ENCODE measurements at regions not wholly inside any gene's neighbourhood (a gene's known extent, or its start where the extent isn't known, plus 50 kb on each side); places are given as distances from the start of the nearest gene placed in this dataset.

DNA sequence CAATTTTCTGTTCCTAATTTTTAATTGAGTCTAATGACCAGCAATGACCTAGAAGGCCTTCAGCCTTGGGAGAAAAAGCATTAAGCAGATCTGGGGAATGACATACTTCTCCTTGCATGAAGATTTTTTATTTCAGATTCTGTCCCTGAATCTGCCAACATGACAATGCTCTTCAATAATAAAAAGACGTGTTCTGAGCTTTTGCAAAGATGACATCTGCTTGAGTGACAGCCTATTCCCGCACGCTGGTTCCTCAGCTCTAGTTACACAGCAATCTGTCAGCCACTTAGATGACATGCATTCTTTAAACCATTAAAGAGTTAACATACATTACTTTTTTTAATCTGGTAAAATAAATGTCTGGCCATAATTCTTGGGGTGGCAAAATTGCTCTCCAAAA lies 129.3 kb upstream of the CDH6 start:
- Mint-ChIP-seq H3K36me3 (ENCODE audit: low read depth) (no peaks in the 10 kb centered on the region), H3K4me1 (no peaks in the 10 kb centered on the region), H3K4me3 (no peak overlapping the region), H3K27me3 (no peaks in the 10 kb centered on the region), H3K9me3 (ENCODE audit: low read depth) (peaks cover 3% of the 10 kb centered on the region), H3K27ac (no peak overlapping the region)
- POLR2A ChIA-PET: no interaction called here
- DNase-seq: no peak
- no peak for ATAC-seq
- CTCF ChIA-PET: interaction anchor here (0.5 kb wide), 1 partner anchor 1225 kb away, joined by 3 read pairs; no protein-coding TSS in a partner anchor
- intact Hi-C loops (cut with DNase I, micrococcal nuclease): no loop called here

DNA sequence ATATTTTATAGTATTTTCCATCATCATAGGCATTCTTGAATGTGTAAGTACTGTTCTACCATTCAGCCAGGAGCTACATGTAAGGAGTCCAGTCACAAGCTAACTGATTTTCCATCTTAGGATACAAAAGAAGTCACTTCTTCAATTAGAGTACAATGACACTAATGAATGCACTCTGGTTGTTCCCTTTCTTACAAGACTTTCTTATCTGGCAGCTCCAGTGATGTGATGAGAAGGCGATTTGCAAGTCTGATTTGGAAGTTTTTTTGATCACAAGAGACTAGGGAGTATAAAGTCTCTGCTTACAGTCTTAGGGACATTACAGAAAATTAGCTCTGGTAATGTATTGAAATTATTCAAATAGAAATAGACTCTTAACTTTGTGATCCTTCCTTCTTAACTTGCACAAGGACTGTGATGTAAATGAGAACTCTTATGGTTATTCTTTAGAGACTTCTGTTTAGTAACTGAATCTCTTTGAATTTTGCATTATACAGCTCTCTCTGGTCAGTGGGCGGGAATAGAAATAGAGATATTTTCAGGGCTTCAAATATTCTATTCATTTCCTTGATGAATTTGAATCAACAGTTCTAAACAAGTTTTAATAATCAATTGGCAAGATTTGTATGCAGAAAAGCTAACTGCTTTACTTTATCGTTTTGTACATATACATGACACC lies 130.4 kb upstream of the CDH6 start:
- Mint-ChIP-seq H3K27me3 (no peaks in the 10 kb centered on the region), H3K36me3 (ENCODE audit: low read depth) (no peaks in the 10 kb centered on the region), H3K9me3 (ENCODE audit: low read depth) (peaks cover 5% of the 10 kb centered on the region), H3K4me1 (no peaks in the 10 kb centered on the region), H3K27ac (no peak overlapping the region), H3K4me3 (no peak overlapping the region)
- intact Hi-C loops (cut with DNase I, micrococcal nuclease): no loop called here
- ATAC-seq: no peak
- no peak for DNase-seq
- CTCF ChIA-PET: no interaction called here
- POLR2A ChIA-PET: no interaction called here

DNA sequence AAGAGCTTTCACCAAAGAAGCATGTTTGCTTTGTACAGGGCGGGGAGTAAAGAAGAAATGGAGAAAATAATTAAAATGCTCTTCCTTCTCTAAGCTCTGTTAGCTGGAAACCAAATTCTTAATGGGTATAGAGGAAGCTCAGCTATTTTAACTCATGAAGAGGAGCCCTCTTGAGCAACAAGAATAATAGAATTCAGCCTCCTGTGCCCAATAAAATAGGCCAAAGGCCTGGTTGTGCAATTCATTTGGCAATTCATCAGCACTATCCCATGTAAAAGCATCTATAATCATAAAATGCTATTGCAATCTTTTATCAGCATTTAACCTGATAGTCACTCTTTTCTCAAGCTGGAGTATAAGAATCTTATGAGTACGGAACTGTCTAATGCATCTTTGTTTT lies 133.6 kb upstream of the CDH6 start:
- H3K36me3 Mint-ChIP-seq (ENCODE audit: low read depth): no peaks in the 10 kb centered on the region
- ChIA-PET POLR2A (no interaction called here), CTCF (interaction anchor here (0.6 kb wide), 1 partner anchor 82 kb away, joined by 3 read pairs; no protein-coding TSS in a partner anchor)
- intact Hi-C loops (cut with DNase I, micrococcal nuclease): no loop called here
- ATAC-seq (no peak), DNase-seq (no peak)
- H3K27me3 Mint-ChIP-seq: no peaks in the 10 kb centered on the region
- no peak overlapping the region for H3K4me3 Mint-ChIP-seq
- no peaks in the 10 kb centered on the region for H3K4me1 Mint-ChIP-seq
- peaks cover 5% of the 10 kb centered on the region for H3K9me3 Mint-ChIP-seq (ENCODE audit: low read depth)
- H3K27ac Mint-ChIP-seq: no peak overlapping the region

DNA sequence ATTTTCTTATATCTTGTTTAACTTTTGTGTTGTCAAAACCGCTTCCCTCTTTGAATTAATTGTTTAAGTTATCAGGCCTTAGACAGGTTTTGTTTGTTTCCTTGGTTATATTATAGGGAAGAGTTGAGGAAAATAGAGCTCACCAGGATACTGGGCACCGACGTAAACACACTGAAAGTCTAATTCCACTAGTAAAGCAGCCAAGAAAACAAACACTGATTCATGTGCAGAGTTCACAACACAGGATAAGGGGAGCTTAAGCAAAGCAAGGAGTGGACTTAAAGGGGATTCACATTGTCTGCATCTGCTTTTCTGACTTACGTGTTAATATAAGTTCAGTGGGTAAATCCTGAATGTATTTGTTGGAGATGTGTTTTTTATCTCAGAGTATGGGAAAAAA lies 139.0 kb upstream of the CDH6 start:
- POLR2A ChIA-PET: no interaction called here
- DNase-seq: no peak
- intact Hi-C loops (cut with DNase I, micrococcal nuclease): no loop called here
- Mint-ChIP-seq H3K36me3 (ENCODE audit: low read depth) (no peaks in the 10 kb centered on the region), H3K4me3 (no peak overlapping the region), H3K9me3 (ENCODE audit: low read depth) (peaks cover 7% of the 10 kb centered on the region), H3K27ac (no peak overlapping the region), H3K4me1 (no peaks in the 10 kb centered on the region), H3K27me3 (no peaks in the 10 kb centered on the region)
- ATAC-seq: no peak
- CTCF ChIA-PET: no interaction called here

DNA sequence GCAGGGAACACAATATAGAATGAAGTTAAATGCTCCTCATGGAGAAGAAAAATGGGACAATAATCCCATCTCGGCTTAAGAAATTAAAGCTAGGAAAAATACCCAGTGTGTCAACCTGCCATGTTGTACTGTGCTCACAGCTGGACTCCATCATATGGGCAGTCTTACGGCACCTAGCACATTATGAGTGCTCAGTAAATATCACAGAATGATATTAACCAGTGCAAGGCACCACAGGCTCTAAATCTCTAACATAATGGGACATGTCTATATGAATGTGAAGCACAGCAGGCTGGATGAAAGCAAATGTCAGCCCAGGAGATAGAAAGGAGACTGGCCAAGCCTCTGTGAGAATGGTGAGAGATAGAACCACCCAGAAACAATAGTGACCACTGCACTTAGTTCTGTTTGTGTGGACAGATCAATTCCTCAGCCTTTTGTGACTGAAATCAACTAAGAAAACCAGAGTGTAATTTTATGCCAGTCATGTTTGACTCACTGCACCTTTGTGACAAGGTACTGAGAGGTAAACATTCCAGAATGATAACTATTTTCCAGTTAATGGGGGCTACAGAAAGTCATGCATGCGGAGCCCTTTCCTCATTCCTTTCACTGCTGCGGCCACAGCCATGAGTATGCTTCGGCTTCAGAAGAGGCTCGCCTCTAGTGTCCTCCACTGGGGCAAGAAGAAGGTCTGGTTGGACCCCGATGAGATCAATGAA lies 140.4 kb upstream of the CDH6 start:
- ChIA-PET POLR2A (no interaction called here), CTCF (no interaction called here)
- Mint-ChIP-seq H3K4me1 (no peaks in the 10 kb centered on the region), H3K9me3 (ENCODE audit: low read depth) (peaks cover 2% of the 10 kb centered on the region), H3K4me3 (no peak overlapping the region), H3K36me3 (ENCODE audit: low read depth) (no peaks in the 10 kb centered on the region), H3K27ac (no peak overlapping the region), H3K27me3 (no peaks in the 10 kb centered on the region)
- DNase-seq (no peak), ATAC-seq (no peak)
- intact Hi-C loops (cut with DNase I, micrococcal nuclease): no loop called here

DNA sequence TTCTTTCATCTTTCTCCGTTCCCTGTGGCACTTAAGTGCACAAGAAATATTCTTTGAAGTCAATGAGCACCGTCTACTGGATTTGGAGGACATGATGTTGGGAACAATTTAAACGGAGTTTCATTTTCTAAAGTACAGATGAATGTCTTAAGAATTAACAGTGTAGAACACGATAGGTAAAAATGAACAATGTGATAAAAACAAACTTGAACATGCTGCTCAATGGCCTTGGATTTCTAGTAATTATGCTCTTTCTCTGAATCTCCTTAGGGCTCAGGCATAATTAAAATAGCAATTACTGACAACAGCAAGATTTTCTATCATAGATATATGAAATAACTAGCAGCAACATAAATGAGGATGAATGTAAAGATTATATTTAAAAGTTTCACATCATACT lies 142.2 kb upstream of the CDH6 start:
- no peak overlapping the region for H3K4me3 Mint-ChIP-seq
- DNase-seq (no peak), ATAC-seq (no peak)
- H3K36me3 Mint-ChIP-seq (ENCODE audit: low read depth): no peaks in the 10 kb centered on the region
- H3K4me1 Mint-ChIP-seq: no peaks in the 10 kb centered on the region
- no peaks in the 10 kb centered on the region for H3K27me3 Mint-ChIP-seq
- no peak overlapping the region for H3K27ac Mint-ChIP-seq
- ChIA-PET CTCF (no interaction called here), POLR2A (no interaction called here)
- intact Hi-C loops (cut with DNase I, micrococcal nuclease): no loop called here
- peaks cover 2% of the 10 kb centered on the region for H3K9me3 Mint-ChIP-seq (ENCODE audit: low read depth)

DNA sequence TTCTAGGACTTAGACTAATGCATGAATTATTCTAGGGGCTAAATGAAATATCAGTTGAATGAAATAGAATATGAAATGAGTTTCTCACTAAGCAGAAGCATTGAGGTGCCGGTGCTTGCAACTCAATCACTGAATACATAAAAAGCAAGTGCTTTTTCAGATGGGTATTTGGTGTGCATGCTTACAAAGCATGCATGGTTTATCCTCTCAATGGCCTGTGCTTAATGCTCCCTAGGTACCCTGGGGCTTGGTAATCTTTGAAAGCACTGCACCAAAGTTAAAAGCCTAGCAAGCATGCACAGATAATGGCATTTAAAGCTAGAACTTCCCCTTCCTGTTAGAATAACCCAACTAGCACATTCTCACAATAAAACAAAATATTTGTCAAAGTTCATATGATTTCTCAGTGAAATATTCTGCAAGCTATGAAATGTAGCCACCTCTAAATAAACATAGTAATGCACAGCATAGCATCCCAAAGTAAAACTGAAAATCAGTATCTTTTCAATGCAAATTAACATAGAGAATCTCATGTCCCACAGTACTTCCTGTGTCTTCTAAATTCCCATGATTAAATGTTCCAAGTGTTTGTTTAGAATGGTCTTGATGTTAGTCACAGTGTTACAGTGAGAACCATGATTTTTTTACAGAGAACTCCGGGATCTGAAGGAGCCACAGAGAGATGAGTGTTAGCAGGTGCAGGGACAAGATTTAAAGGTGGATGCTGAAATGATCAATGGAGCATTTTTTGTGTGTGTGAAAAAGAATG lies 143.4 kb upstream of the CDH6 start:
- POLR2A ChIA-PET: no interaction called here
- Mint-ChIP-seq H3K36me3 (ENCODE audit: low read depth) (no peaks in the 10 kb centered on the region), H3K4me3 (no peak overlapping the region), H3K9me3 (ENCODE audit: low read depth) (peaks cover 2% of the 10 kb centered on the region), H3K27me3 (no peaks in the 10 kb centered on the region), H3K4me1 (no peaks in the 10 kb centered on the region), H3K27ac (no peak overlapping the region)
- ATAC-seq (no peak), DNase-seq (no peak)
- CTCF ChIA-PET: no interaction called here
- intact Hi-C loops (cut with DNase I, micrococcal nuclease): no loop called here

DNA sequence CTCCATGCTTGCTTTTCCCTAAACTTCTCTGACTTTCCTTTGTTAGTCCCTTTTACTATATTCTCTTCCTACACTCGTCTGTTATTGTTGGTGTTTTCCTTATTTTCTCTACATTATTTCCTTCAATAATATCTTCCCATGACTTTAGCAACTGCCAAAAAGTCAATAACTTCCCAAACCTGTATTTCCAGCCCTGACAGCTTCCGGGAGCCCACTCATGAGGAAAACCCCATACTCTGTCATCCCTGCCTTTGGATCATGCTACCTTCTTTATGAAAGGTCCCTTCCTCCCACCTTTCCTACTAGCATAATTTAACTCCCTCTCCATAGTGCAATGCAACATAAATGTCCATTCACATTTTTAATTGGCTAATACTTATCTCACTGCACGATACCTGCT lies 144.0 kb upstream of the CDH6 start:
- no peaks in the 10 kb centered on the region for H3K36me3 Mint-ChIP-seq (ENCODE audit: low read depth)
- no peaks in the 10 kb centered on the region for H3K27me3 Mint-ChIP-seq
- H3K4me3 Mint-ChIP-seq: no peak overlapping the region
- no peak overlapping the region for H3K27ac Mint-ChIP-seq
- intact Hi-C loops (cut with DNase I, micrococcal nuclease): no loop called here
- no peak for DNase-seq
- H3K9me3 Mint-ChIP-seq (ENCODE audit: low read depth): peaks cover 2% of the 10 kb centered on the region
- no peak for ATAC-seq
- ChIA-PET POLR2A (no interaction called here), CTCF (no interaction called here)
- H3K4me1 Mint-ChIP-seq: no peaks in the 10 kb centered on the region

DNA sequence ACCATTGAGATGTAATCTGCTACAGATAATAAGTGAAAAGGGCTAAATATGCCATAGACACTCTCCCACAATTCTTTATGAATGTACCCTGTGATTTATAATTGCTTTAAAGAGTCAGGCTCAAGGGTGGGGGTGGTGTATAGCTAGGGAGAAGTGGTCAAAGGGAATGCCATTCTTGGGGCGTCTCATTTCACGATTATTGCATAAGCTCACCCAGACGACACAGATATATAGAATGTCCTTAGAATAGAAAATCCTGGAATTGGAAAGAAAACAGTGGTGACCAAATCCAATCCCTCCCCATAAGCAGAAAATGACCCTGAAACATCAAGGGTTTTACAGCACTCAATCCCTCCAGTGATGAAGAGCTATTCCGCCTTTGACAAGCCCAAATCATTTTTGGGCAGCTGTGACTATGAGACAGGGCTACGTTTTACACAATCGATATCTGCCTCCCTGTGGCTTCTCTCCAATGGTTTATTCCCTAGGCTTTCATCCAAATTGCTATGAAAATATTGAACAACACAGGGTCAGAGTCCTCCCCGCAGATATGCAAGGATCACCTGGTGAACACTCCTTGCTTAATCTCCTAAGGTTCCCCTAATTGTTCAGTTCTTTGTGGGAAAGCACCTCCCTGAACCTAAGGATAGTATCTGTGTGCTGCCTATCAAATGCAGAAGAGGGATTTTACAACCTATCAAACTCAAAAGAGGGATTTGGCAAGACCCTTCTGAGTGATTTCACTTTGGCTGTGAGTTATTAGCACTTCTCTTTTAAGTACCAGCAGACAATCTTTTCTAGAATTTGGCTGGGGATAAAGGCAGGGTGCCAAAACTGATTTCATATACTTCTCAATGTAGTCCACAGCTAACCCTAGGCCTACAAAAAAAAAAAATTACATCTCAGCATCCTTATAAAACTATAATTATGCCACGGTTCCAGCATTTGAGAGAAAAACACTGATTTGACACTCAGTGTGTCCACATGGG lies 144.9 kb upstream of the CDH6 start:
- H3K27ac Mint-ChIP-seq: no peak overlapping the region
- CTCF ChIA-PET: no interaction called here
- intact Hi-C loops (cut with DNase I, micrococcal nuclease): no loop called here

DNA sequence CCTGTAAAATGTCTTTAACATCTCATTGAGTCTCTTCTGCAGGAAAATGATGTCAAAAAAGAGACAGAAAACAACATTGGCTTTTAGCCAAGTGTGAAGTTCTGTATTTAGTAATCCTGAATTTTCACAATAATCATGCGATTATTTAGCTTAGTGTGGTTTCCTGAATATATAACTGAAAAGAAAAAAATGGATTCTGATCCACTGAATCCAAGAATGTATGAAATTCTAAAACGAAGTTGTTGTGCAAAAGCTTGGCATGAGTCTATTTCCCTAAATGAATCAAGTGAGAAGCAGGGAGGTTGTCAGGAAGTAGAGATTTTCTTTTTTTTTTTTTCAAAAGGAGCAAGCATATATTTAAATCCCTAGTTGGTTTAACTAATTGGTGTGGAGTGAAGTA lies 145.9 kb upstream of the CDH6 start:
- Mint-ChIP-seq H3K27ac (no peak overlapping the region), H3K36me3 (ENCODE audit: low read depth) (no peaks in the 10 kb centered on the region), H3K4me3 (no peak overlapping the region), H3K4me1 (no peaks in the 10 kb centered on the region), H3K27me3 (no peaks in the 10 kb centered on the region), H3K9me3 (ENCODE audit: low read depth) (peaks cover 2% of the 10 kb centered on the region)
- ChIA-PET POLR2A (no interaction called here), CTCF (no interaction called here)
- ATAC-seq (no peak), DNase-seq (no peak)
- intact Hi-C loops (cut with DNase I, micrococcal nuclease): no loop called here

More for the DNA sequence above, 144.9 kb upstream of the CDH6 start:
- DNase-seq (no peak), ATAC-seq (no peak)
- Mint-ChIP-seq H3K9me3 (ENCODE audit: low read depth) (peaks cover 2% of the 10 kb centered on the region), H3K4me3 (no peak overlapping the region), H3K4me1 (no peaks in the 10 kb centered on the region), H3K27me3 (no peaks in the 10 kb centered on the region), H3K36me3 (ENCODE audit: low read depth) (no peaks in the 10 kb centered on the region)
- POLR2A ChIA-PET: no interaction called here

DNA sequence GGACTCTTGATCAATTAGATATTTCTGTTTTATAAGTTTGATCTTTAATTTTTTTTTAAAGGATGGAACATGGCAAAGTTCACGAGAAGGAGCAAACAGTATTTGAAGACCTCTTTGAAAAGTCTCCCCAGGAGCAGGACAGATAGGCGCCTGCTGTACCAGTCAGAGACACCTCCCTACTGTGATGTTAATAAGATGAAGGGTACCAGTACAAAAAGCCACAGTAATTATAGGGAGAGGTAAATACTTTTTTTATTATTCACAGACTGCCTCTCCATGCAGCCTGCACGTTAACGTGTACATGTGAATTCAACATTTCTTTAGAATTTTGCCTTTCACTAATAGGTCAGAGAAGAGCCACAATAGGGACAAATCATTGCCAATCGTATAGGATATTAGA lies 146.5 kb upstream of the CDH6 start:
- ChIA-PET POLR2A (no interaction called here), CTCF (no interaction called here)
- H3K4me3 Mint-ChIP-seq: no peak overlapping the region
- no peaks in the 10 kb centered on the region for H3K4me1 Mint-ChIP-seq
- intact Hi-C loops (cut with DNase I, micrococcal nuclease): no loop called here
- H3K27me3 Mint-ChIP-seq: no peaks in the 10 kb centered on the region
- H3K9me3 Mint-ChIP-seq (ENCODE audit: low read depth): peaks cover 2% of the 10 kb centered on the region
- no peak overlapping the region for H3K27ac Mint-ChIP-seq
- no peak for DNase-seq
- no peak for ATAC-seq
- no peaks in the 10 kb centered on the region for H3K36me3 Mint-ChIP-seq (ENCODE audit: low read depth)

Data from activated CD4-positive, alpha-beta T cell treated with anti-CD3 and anti-CD28 coated beads for 36 hours (primary cell).